Progenitor cell of endocrine pancreas (in vitro differentiated cells): ENCODE measurements at regions not wholly inside any gene's neighbourhood (a gene's known extent, or its start where the extent isn't known, plus 50 kb on each side); places are given as distances from the start of the nearest gene placed in this dataset.
A peak's percentile ranks its signal among the peaks of the same experiment; 100 is the strongest.

Source experiments
- DNase-seq: peaks from one replicate; pipeline ENCODE4 v3.0.0; 2021; ENCODE audit warnings: low spot score; ENCODE audit not compliant: unreplicated experiment
- H3K27ac Mint-ChIP-seq: 2 replicates; pipeline ENCODE4 v1.8.0; 2021; ENCODE audit warnings: mild to moderate bottlenecking, moderate library complexity, mixed read lengths
- H3K27me3 Mint-ChIP-seq: 2 replicates; pipeline ENCODE4 v1.8.0; 2021; ENCODE audit warnings: mixed read lengths
- H3K36me3 Mint-ChIP-seq: 2 replicates; pipeline ENCODE4 v1.8.0; 2022; ENCODE audit warnings: mixed read lengths; ENCODE audit not compliant: insufficient read depth
- H3K4me1 Mint-ChIP-seq: 2 replicates; pipeline ENCODE4 v1.8.0; 2021; ENCODE audit warnings: low read depth, mixed read lengths
- H3K4me3 Mint-ChIP-seq: 2 replicates; pipeline ENCODE4 v1.8.0; 2021; ENCODE audit warnings: low read depth, mild to moderate bottlenecking, moderate library complexity, mixed read lengths
- H3K9me3 Mint-ChIP-seq: 2 replicates; pipeline ENCODE4 v1.8.0; 2021; ENCODE audit warnings: low read depth, mixed read lengths
- CTCF ChIP-seq: fragments of 200-600 bp; sonication (generic); IDR thresholded peaks from one replicate; pipeline ENCODE4 v1.5.0; 2021; ENCODE audit warnings: antibody characterized with exemption, mild to moderate bottlenecking; ENCODE audit not compliant: unreplicated experiment

GRCh38 chr20:60569116-60569515, 610.9 kb downstream of the CDH26 start:
- H3K27me3 Mint-ChIP-seq: peaks cover 17% of the 10 kb centered on the region
- H3K27ac Mint-ChIP-seq: no peak overlapping the region
- H3K9me3 Mint-ChIP-seq: no peaks in the 10 kb centered on the region
- no peaks in the 10 kb centered on the region for H3K4me1 Mint-ChIP-seq
- H3K36me3 Mint-ChIP-seq: no peaks in the 10 kb centered on the region
- H3K4me3 Mint-ChIP-seq: no peak overlapping the region
- DNase-seq: no peak
- TF ChIP-seq CTCF: no peak

- Mint-ChIP-seq H3K36me3 (no peaks in the 10 kb centered on the region), H3K27me3 (peaks cover 5% of the 10 kb centered on the region), H3K4me1 (peaks cover 1% of the 10 kb centered on the region), H3K4me3 (no peak overlapping the region), H3K27ac (no peak overlapping the region), H3K9me3 (no peaks in the 10 kb centered on the region)
- no peak for TF ChIP-seq CTCF
- no peak for DNase-seq
Measured at GRCh38 chr20:60570481-60571277, 612.5 kb downstream of the CDH26 start.

GRCh38 chr20:60573003-60573680, 614.9 kb downstream of the CDH26 start:
- Mint-ChIP-seq H3K4me1 (peaks cover 8% of the 10 kb centered on the region), H3K27me3 (peaks cover 3% of the 10 kb centered on the region), H3K27ac (no peak overlapping the region), H3K36me3 (no peaks in the 10 kb centered on the region), H3K9me3 (no peaks in the 10 kb centered on the region), H3K4me3 (no peak overlapping the region)
- TF ChIP-seq CTCF: no peak
- no peak for DNase-seq

GRCh38 chr20:60576236-60576635, 618.0 kb downstream of the CDH26 start:
- Mint-ChIP-seq H3K4me3 (no peak overlapping the region), H3K36me3 (no peaks in the 10 kb centered on the region), H3K9me3 (peaks cover 4% of the 10 kb centered on the region), H3K27me3 (no peaks in the 10 kb centered on the region), H3K4me1 (peaks cover 9% of the 10 kb centered on the region), H3K27ac (peak overlapping the region; percentile 8)
- DNase-seq: no peak
- no peak for TF ChIP-seq CTCF

- TF ChIP-seq CTCF: no peak
- Mint-ChIP-seq H3K27me3 (peaks cover 10% of the 10 kb centered on the region), H3K36me3 (no peaks in the 10 kb centered on the region), H3K27ac (no peak overlapping the region), H3K4me3 (no peak overlapping the region), H3K4me1 (peaks cover 9% of the 10 kb centered on the region), H3K9me3 (peaks cover 4% of the 10 kb centered on the region)
- DNase-seq: no peak
Measured at GRCh38 chr20:60579941-60580515, 621.8 kb downstream of the CDH26 start.
